ENCODE measurements at regions not wholly inside any gene's neighbourhood (a gene's known extent, or its start where the extent isn't known, plus 50 kb on each side); places are given as distances from the start of the nearest gene placed in this dataset.
"Not testable (repeated sequence)": the region's sequence is repeated elsewhere in the genome, so short reads cannot be mapped to it uniquely, and the experiment has no call there.

GRCh38 chr7:120185940-120186682 lies 86.9 kb upstream of the KCND2 start:
- TF ChIP-seq CTCF (IDR thresholded peaks at IDR 0.05; ENCODE audit: extremely low read depth, missing control alignments), result no peak
- no peak for DNase-seq (ENCODE audit: low spot score)

- no peak for TF ChIP-seq CTCF (IDR thresholded peaks at IDR 0.05; ENCODE audit: extremely low read depth, missing control alignments)
- no peak for DNase-seq (ENCODE audit: low spot score)
These were observed 86.3 kb upstream of the KCND2 start for GRCh38 chr7:120186688-120187087.

GRCh38 chr7:120189623-120190022 lies 83.4 kb upstream of the KCND2 start:
- no peak for TF ChIP-seq CTCF (IDR thresholded peaks at IDR 0.05; ENCODE audit: extremely low read depth, missing control alignments)
- no peak for DNase-seq (ENCODE audit: low spot score)

GRCh38 chr7:120190109-120190508 lies 82.9 kb upstream of the KCND2 start:
- no peak for DNase-seq (ENCODE audit: low spot score)
- TF ChIP-seq CTCF (IDR thresholded peaks at IDR 0.05; ENCODE audit: extremely low read depth, missing control alignments), result no peak

GRCh38 chr7:120190566-120190965 lies 82.4 kb upstream of the KCND2 start:
- TF ChIP-seq CTCF (IDR thresholded peaks at IDR 0.05; ENCODE audit: extremely low read depth, missing control alignments), result no peak
- DNase-seq (ENCODE audit: low spot score), result no peak

GRCh38 chr7:120191423-120191822 lies 81.6 kb upstream of the KCND2 start:
- not testable (repeated sequence) for DNase-seq (ENCODE audit: low spot score)

- TF ChIP-seq CTCF (IDR thresholded peaks at IDR 0.05; ENCODE audit: extremely low read depth, missing control alignments), result no peak
- no peak for DNase-seq (ENCODE audit: low spot score)
These were observed 71.7 kb upstream of the KCND2 start for GRCh38 chr7:120201290-120201689.

GRCh38 chr7:120205101-120205500 lies 67.9 kb upstream of the KCND2 start:
- no peak for TF ChIP-seq CTCF (IDR thresholded peaks at IDR 0.05; ENCODE audit: extremely low read depth, missing control alignments)
- no peak for DNase-seq (ENCODE audit: low spot score)
